HG02981 (cell line): ENCODE measurements at regions not wholly inside any gene's neighbourhood (a gene's known extent, or its start where the extent isn't known, plus 50 kb on each side); places are given as distances from the start of the nearest gene placed in this dataset.

Experiments
- ATAC-seq: cut with Tn5 transposase; IDR thresholded peaks from one replicate; pipeline ENCODE4 v1.9.1; 2021; ENCODE audit warnings: mild to moderate bottlenecking, moderate library complexity; ENCODE audit not compliant: unreplicated experiment

GRCh38 chr20:40738976-40739375 lies 49.9 kb upstream of the MAFB start:
- no peak for ATAC-seq

GRCh38 chr20:40739841-40740240 lies 50.8 kb upstream of the MAFB start:
- ATAC-seq = no peak

- ATAC-seq = no peak
Observed at GRCh38 chr20:40741507-40742106, 52.6 kb upstream of the MAFB start.

GRCh38 chr20:40743141-40743775 lies 54.2 kb upstream of the MAFB start:
- no peak for ATAC-seq

- ATAC-seq = no peak
Observed at GRCh38 chr20:40744072-40744817, 55.2 kb upstream of the MAFB start.

GRCh38 chr20:40744818-40745175 lies 55.8 kb upstream of the MAFB start:
- ATAC-seq = no peak

GRCh38 chr20:40746251-40746650 lies 57.2 kb upstream of the MAFB start:
- no peak for ATAC-seq

GRCh38 chr20:40748182-40748581 lies 59.1 kb upstream of the MAFB start:
- no peak for ATAC-seq

- no peak for ATAC-seq
Observed at GRCh38 chr20:40749985-40750506, 61.0 kb upstream of the MAFB start.

- ATAC-seq = no peak
Observed at GRCh38 chr20:40750541-40751035, 61.6 kb upstream of the MAFB start.

GRCh38 chr20:40753472-40753871 lies 64.4 kb upstream of the MAFB start:
- ATAC-seq = no peak

- ATAC-seq = no peak
Observed at GRCh38 chr20:40754339-40754943, 65.4 kb upstream of the MAFB start.

- no peak for ATAC-seq
Observed at GRCh38 chr20:40757087-40757486, 68.1 kb upstream of the MAFB start.

GRCh38 chr20:40758790-40759189 lies 69.8 kb upstream of the MAFB start:
- ATAC-seq = no peak

GRCh38 chr20:40760399-40760798 lies 71.4 kb upstream of the MAFB start:
- no peak for ATAC-seq

GRCh38 chr20:40763646-40764295 lies 74.7 kb upstream of the MAFB start:
- no peak for ATAC-seq

GRCh38 chr20:40765814-40766480 lies 76.9 kb upstream of the MAFB start:
- no peak for ATAC-seq

- no peak for ATAC-seq
Observed at GRCh38 chr20:40766790-40767614, 78.0 kb upstream of the MAFB start.

- ATAC-seq = no peak
Observed at GRCh38 chr20:40767615-40767924, 78.5 kb upstream of the MAFB start.

- no peak for ATAC-seq
Observed at GRCh38 chr20:40768105-40768504, 79.1 kb upstream of the MAFB start.
